ENCODE measurements at regions not wholly inside any gene's neighbourhood (a gene's known extent, or its start where the extent isn't known, plus 50 kb on each side); places are given as distances from the start of the nearest gene placed in this dataset.

GRCh38 chrX:113470166-113470565, 629.5 kb upstream of the AMOT start:
- Histone ChIP-seq H3K36me3 (no peaks in the 10 kb centered on the region), H3K9me3 (no peaks in the 10 kb centered on the region), H3K27me3 (no peaks in the 10 kb centered on the region), H3K27ac (no peak overlapping the region), H3K4me1 (no peaks in the 10 kb centered on the region), H3K4me3 (no peak overlapping the region)
- intact Hi-C loops (cut with DNase I): no loop called here
- WGBS (ENCODE audit: insufficient coverage, low coverage, low lambda C conversion rate, missing lambda C conversion rate): 22% methylated on average over 3 of the region's 4 CpGs
- no peak for DNase-seq
- no peak for TF ChIP-seq POLR2A (IDR thresholded peaks at IDR 0.05)
- no peak for TF ChIP-seq CTCF (IDR thresholded peaks at IDR 0.05)
- no peak for ATAC-seq

GRCh38 chrX:113457719-113458118, 617.1 kb upstream of the AMOT start:
- TF ChIP-seq POLR2A (IDR thresholded peaks at IDR 0.05) (no peak), CTCF (IDR thresholded peaks at IDR 0.05) (no peak)
- H3K27me3 ChIP-seq: peaks cover 0 to 6% of the 10 kb centered on the region in 2 donors
- no peaks in the 10 kb centered on the region for H3K4me1 ChIP-seq
- intact Hi-C loops (cut with DNase I): no loop called here
- WGBS (ENCODE audit: insufficient coverage, low coverage, low lambda C conversion rate, missing lambda C conversion rate): 48% methylated on average over 2 of the region's 2 CpGs
- H3K27ac ChIP-seq: no peak overlapping the region
- no peak overlapping the region for H3K4me3 ChIP-seq
- DNase-seq (no peak), ATAC-seq (no peak)
- H3K9me3 ChIP-seq: no peaks in the 10 kb centered on the region
- H3K36me3 ChIP-seq: no peaks in the 10 kb centered on the region

- H3K9me3 ChIP-seq: no peaks in the 10 kb centered on the region
- H3K27ac ChIP-seq: no peak overlapping the region
- H3K4me3 ChIP-seq: no peak overlapping the region
- peaks cover 0 to 6% of the 10 kb centered on the region in 2 donors for H3K27me3 ChIP-seq
- intact Hi-C loops (cut with DNase I): no loop called here
- no peak for TF ChIP-seq CTCF (IDR thresholded peaks at IDR 0.05)
- TF ChIP-seq POLR2A (IDR thresholded peaks at IDR 0.05): no peak
- H3K4me1 ChIP-seq: no peaks in the 10 kb centered on the region
- no peaks in the 10 kb centered on the region for H3K36me3 ChIP-seq
- ATAC-seq (no peak), DNase-seq (no peak)
These were observed 615.0 kb upstream of the AMOT start for GRCh38 chrX:113455582-113455981.

- TF ChIP-seq CTCF (IDR thresholded peaks at IDR 0.05) (no peak), POLR2A (IDR thresholded peaks at IDR 0.05) (no peak)
- no peak for ATAC-seq
- H3K27ac ChIP-seq: no peak overlapping the region
- WGBS (ENCODE audit: insufficient coverage, low coverage, low lambda C conversion rate, missing lambda C conversion rate): 80% methylated on average over 1 of the region's 1 CpG
- intact Hi-C loops (cut with DNase I): no loop called here
- no peaks in the 10 kb centered on the region for H3K27me3 ChIP-seq
- no peak for DNase-seq
- H3K9me3 ChIP-seq: no peaks in the 10 kb centered on the region
- no peaks in the 10 kb centered on the region for H3K36me3 ChIP-seq
- H3K4me1 ChIP-seq: no peaks in the 10 kb centered on the region
- H3K4me3 ChIP-seq: no peak overlapping the region
These were observed 588.4 kb upstream of the AMOT start for GRCh38 chrX:113429011-113429410.

GRCh38 chrX:113422323-113422722, 581.7 kb upstream of the AMOT start:
- Histone ChIP-seq H3K9me3 (no peaks in the 10 kb centered on the region), H3K27ac (no peak overlapping the region), H3K27me3 (no peaks in the 10 kb centered on the region), H3K4me3 (no peak overlapping the region), H3K36me3 (no peaks in the 10 kb centered on the region), H3K4me1 (no peaks in the 10 kb centered on the region)
- TF ChIP-seq POLR2A (IDR thresholded peaks at IDR 0.05): no peak
- no peak for TF ChIP-seq CTCF (IDR thresholded peaks at IDR 0.05)
- WGBS (ENCODE audit: insufficient coverage, low coverage, low lambda C conversion rate, missing lambda C conversion rate): 57% methylated on average over 4 of the region's 4 CpGs
- ATAC-seq: no peak
- intact Hi-C loops (cut with DNase I): no loop called here
- no peak for DNase-seq

Data from right lobe of liver (tissue), 6 donors.